ENCODE measurements at regions not wholly inside any gene's neighbourhood (a gene's known extent, or its start where the extent isn't known, plus 50 kb on each side); places are given as distances from the start of the nearest gene placed in this dataset.

- no peak for TF ChIP-seq JUND (IDR thresholded peaks at IDR 0.05; ENCODE audit: low read depth)
- no peak for DNase-seq (ENCODE audit: low read depth in 1 of 2, low spot score in 1 of 2)
- in situ Hi-C loops (cut with HindIII; ENCODE audit: low pct_unique_long_range_greater_than_20kb, low sequenced_read_pairs): no loop called here
These were observed 330.4 kb upstream of the SLC14A2 start for GRCh38 chr18:45284851-45285250.

- in situ Hi-C loops (cut with HindIII; ENCODE audit: low pct_unique_long_range_greater_than_20kb, low sequenced_read_pairs): no loop called here
- no peak for TF ChIP-seq JUND (IDR thresholded peaks at IDR 0.05; ENCODE audit: low read depth)
- no peak for DNase-seq (ENCODE audit: low read depth in 1 of 2, low spot score in 1 of 2)
These were observed 330.0 kb upstream of the SLC14A2 start for GRCh38 chr18:45285251-45285650.

GRCh38 chr18:45286431-45286830 is 328.8 kb upstream of the SLC14A2 start:
- no peak for TF ChIP-seq JUND (IDR thresholded peaks at IDR 0.05; ENCODE audit: low read depth)
- in situ Hi-C loops (cut with HindIII; ENCODE audit: low pct_unique_long_range_greater_than_20kb, low sequenced_read_pairs): no loop called here

GRCh38 chr18:45287531-45287930 is 327.7 kb upstream of the SLC14A2 start:
- no peak for TF ChIP-seq JUND (IDR thresholded peaks at IDR 0.05; ENCODE audit: low read depth)
- no peak for DNase-seq (ENCODE audit: low read depth in 1 of 2, low spot score in 1 of 2)
- in situ Hi-C loops (cut with HindIII; ENCODE audit: low pct_unique_long_range_greater_than_20kb, low sequenced_read_pairs): no loop called here

More at GRCh38 chr18:45286431-45286830, 328.8 kb upstream of the SLC14A2 start:
- DNase-seq (ENCODE audit: low read depth in 1 of 2, low spot score in 1 of 2): no peak

- in situ Hi-C loops (cut with HindIII; ENCODE audit: low pct_unique_long_range_greater_than_20kb, low sequenced_read_pairs): no loop called here
- no peak for DNase-seq (ENCODE audit: low read depth in 1 of 2, low spot score in 1 of 2)
These were observed 324.9 kb upstream of the SLC14A2 start for GRCh38 chr18:45290364-45290763.

GRCh38 chr18:45291621-45292615 is 323.4 kb upstream of the SLC14A2 start:
- DNase-seq (ENCODE audit: low read depth in 1 of 2, low spot score in 1 of 2): no peak
- in situ Hi-C loops (cut with HindIII; ENCODE audit: low pct_unique_long_range_greater_than_20kb, low sequenced_read_pairs): no loop called here
- no peak for TF ChIP-seq JUND (IDR thresholded peaks at IDR 0.05; ENCODE audit: low read depth)

More at GRCh38 chr18:45290364-45290763, 324.9 kb upstream of the SLC14A2 start:
- no peak for TF ChIP-seq JUND (IDR thresholded peaks at IDR 0.05; ENCODE audit: low read depth)

- in situ Hi-C loops (cut with HindIII; ENCODE audit: low pct_unique_long_range_greater_than_20kb, low sequenced_read_pairs): no loop called here
These were observed 319.9 kb upstream of the SLC14A2 start for GRCh38 chr18:45295388-45295787.

GRCh38 chr18:45298986-45299385 is 316.3 kb upstream of the SLC14A2 start:
- TF ChIP-seq JUND (IDR thresholded peaks at IDR 0.05; ENCODE audit: low read depth): no peak
- no peak for DNase-seq (ENCODE audit: low read depth in 1 of 2, low spot score in 1 of 2)
- in situ Hi-C loops (cut with HindIII; ENCODE audit: low pct_unique_long_range_greater_than_20kb, low sequenced_read_pairs): no loop called here

More at GRCh38 chr18:45295388-45295787, 319.9 kb upstream of the SLC14A2 start:
- no peak for DNase-seq (ENCODE audit: low read depth in 1 of 2, low spot score in 1 of 2)
- TF ChIP-seq JUND (IDR thresholded peaks at IDR 0.05; ENCODE audit: low read depth): no peak

GRCh38 chr18:45303026-45303425 is 312.2 kb upstream of the SLC14A2 start:
- no peak for TF ChIP-seq JUND (IDR thresholded peaks at IDR 0.05; ENCODE audit: low read depth)
- no peak for DNase-seq (ENCODE audit: low read depth in 1 of 2, low spot score in 1 of 2)
- in situ Hi-C loops (cut with HindIII; ENCODE audit: low pct_unique_long_range_greater_than_20kb, low sequenced_read_pairs): no loop called here

- in situ Hi-C loops (cut with HindIII; ENCODE audit: low pct_unique_long_range_greater_than_20kb, low sequenced_read_pairs): no loop called here
- DNase-seq (ENCODE audit: low read depth in 1 of 2, low spot score in 1 of 2): no peak
- no peak for TF ChIP-seq JUND (IDR thresholded peaks at IDR 0.05; ENCODE audit: low read depth)
These were observed 310.7 kb upstream of the SLC14A2 start for GRCh38 chr18:45304558-45304957.

GRCh38 chr18:45312555-45313126 is 302.6 kb upstream of the SLC14A2 start:
- DNase-seq (ENCODE audit: low read depth in 1 of 2, low spot score in 1 of 2): no peak
- in situ Hi-C loops (cut with HindIII; ENCODE audit: low pct_unique_long_range_greater_than_20kb, low sequenced_read_pairs): no loop called here
- no peak for TF ChIP-seq JUND (IDR thresholded peaks at IDR 0.05; ENCODE audit: low read depth)

- no peak for DNase-seq (ENCODE audit: low read depth in 1 of 2, low spot score in 1 of 2)
- in situ Hi-C loops (cut with HindIII; ENCODE audit: low pct_unique_long_range_greater_than_20kb, low sequenced_read_pairs): no loop called here
- TF ChIP-seq JUND (IDR thresholded peaks at IDR 0.05; ENCODE audit: low read depth): no peak
These were observed 299.1 kb upstream of the SLC14A2 start for GRCh38 chr18:45316127-45316526.

All from T47D (cell line).